GM19452 (cell line): ENCODE measurements at regions not wholly inside any gene's neighbourhood (a gene's known extent, or its start where the extent isn't known, plus 50 kb on each side); places are given as distances from the start of the nearest gene placed in this dataset.

ENCODE experiments used
- ATAC-seq: cut with Tn5 transposase; IDR thresholded peaks from one replicate; pipeline ENCODE4 v1.9.1; 2021; ENCODE audit not compliant: unreplicated experiment

DNA sequence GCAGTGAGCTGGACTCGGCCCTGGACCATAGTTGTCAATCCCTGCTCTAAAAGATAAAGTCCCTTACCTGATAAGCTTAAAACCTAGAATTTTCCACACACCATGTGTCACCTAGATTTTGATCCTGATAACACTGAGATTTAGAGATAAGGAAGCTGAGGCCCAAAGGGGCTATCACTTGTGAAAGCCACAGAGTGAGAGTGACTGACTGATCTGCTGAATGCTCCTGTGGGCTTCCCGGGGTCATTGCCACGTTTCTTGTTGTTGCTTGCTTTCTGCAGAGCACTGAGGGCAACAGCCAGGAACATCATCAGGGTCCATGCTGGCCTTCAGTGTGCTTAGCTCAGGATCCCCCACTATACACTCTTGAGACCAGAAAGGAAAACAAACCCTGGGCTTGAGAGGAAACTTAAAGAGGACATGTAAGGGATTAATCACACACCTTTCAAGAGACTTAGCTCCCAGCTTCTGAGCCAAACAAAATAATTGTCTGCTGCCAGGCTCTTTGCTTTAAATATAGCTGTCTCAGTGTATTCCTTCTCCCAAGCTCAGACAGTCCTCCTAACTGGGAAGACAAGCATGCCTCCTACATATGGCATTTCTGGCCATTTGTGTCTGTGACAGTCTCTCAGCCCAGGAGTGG is 82.6 kb upstream of the ARHGAP5 start:
- no peak for ATAC-seq

DNA sequence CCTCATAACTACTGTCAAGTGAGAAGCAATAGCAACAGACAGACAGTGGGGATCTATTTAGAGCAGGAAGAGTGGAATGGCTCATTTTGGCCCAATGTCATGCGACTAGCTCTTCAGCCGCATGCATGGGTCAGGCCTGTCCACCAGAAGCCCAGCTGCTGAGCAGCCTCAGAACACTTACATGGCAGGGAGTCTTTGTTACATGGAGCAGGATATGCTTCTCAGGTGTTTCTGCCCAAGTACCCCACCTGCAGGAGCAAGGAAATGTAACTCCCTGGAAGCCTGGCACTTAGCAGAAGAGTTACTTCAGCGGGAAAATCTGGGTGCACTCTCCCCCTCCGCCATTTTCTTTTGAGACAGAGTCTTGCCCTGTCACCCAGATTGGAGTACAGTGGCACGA is 73.5 kb upstream of the ARHGAP5 start:
- ATAC-seq: no peak

DNA sequence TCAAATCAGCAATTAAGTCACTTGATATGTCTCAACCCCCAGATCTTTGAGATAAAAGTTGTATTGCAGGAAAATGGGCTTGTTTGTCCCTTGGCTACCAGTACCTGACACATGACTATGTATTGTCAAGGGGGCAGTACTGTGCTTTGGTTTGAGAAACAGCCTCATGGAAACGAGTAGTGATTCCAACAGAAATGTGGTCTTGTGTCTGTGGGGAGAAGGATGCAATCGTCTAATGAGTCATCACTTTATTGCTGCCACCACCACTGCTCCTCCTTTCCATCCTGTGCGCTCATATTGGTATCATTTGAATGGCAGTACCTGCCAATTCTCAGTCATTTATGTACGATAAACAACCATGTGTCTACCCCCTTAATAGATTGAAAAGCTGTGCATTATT is 72.8 kb upstream of the ARHGAP5 start:
- no peak for ATAC-seq

DNA sequence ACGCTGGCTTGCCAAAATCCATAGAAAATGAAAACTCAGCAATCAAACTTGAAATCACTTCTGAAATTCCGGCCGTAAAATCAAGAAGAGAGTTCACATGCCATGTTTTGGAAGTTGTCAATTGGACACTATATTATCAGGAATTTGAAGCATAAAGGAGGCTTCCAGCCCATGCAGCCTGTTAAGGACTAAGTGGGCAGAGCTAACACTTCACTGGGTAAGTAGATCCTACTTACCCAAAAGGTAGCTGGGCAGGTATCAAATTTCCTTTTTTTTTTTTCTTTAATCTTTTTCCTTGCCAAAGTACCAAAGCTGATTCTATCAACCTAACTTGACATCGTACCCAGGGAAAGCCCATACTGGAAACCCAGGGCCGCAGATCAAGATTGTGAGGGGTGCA is 71.5 kb upstream of the ARHGAP5 start:
- no peak for ATAC-seq

DNA sequence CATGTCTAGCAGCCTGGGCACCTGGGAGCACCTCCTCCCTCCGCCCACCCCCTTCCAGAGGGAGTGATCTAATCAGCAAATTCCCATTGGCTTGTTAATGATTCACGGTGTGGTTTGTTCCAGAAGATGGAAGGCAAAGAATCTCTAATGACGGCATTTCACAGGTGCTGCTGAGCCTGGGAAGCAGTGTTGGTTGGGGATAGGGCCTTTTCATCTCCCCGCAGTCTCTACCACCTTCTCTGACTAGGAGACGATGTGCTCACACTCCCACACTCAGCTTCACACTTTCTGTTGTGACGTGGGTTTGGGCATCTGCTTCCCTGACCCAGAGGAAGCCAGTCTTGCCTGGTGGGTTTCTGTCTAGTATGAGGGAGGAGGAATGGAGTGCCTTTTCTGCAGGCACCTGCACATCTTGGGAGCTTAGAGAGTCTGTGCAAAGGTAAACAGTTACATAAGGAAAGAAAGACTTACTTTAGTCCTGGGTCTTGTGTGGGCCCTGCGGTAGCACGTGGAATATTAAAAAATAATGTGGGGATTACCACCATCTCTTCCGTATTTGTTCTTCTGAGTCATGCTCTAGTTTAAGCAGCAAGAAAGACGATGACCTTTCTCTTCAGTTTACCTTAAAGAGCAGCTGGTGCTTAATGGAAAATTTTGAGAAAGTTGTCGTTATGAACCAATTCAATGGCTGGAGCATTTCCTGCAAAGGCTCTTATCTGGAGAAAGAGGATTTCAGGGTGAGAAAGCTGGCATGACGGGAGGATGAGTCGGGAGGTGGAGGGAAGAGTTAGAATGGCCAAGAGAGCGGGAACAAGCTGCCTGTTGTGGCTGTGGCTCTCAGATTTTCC is 70.6 kb upstream of the ARHGAP5 start:
- no peak for ATAC-seq

DNA sequence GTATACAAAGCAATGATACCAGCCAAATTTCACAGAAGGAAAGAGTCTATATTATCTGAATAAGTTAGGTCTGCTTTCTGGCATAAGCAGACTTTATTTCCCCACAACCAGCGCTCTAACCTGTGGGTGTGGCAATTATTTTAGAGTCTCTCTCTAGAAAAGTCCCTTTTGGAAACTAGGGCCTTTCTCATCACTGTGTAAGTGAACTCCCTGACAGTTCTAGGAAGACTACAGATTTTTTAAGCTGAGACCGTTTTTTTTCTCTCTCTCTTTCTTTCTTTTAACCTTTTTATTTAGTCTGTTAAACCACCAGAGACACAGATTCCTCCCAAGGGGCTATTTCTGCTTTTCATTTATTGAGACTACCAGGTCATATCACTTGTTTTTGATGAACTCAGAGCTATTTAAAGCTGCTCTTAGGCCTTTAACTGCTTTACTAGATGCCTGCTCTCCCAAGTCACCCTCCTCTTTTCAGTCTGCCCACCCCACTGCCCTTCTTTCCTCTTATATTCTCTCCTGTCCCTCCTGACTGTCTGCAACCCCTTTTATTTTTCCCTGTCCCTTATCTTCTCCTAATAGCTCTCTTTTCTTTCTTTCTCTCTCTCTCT is 69.2 kb upstream of the ARHGAP5 start:
- ATAC-seq: no peak

DNA sequence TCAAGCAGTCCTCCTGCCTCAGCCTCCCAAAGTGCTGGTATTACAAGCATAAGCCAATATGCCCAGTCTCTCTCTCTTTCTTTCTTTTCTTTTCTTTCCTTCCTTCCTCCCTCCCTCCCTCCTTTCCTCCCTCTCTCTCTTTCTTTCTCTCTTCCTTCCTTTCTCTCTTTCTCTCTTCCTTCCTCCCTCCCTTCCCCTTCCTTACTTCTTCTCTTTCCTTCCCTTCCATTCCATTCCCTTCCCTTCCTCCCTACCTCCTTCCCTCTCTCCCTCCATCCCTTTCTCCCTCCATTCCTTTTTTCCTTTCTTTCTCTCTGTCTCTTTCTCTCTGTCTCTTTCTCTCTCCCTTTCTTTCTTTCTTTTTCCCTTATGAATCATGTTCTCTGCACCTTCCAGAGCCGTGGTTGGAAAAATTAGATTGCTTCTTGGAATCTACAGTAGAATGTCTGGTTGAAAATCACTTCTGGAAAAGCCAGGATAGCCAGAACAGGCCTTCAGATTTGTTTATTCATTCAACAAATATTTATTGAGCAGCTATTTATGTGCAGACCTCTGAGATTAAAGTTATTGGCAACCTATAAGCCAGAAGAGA is 68.4 kb upstream of the ARHGAP5 start:
- no peak for ATAC-seq

DNA sequence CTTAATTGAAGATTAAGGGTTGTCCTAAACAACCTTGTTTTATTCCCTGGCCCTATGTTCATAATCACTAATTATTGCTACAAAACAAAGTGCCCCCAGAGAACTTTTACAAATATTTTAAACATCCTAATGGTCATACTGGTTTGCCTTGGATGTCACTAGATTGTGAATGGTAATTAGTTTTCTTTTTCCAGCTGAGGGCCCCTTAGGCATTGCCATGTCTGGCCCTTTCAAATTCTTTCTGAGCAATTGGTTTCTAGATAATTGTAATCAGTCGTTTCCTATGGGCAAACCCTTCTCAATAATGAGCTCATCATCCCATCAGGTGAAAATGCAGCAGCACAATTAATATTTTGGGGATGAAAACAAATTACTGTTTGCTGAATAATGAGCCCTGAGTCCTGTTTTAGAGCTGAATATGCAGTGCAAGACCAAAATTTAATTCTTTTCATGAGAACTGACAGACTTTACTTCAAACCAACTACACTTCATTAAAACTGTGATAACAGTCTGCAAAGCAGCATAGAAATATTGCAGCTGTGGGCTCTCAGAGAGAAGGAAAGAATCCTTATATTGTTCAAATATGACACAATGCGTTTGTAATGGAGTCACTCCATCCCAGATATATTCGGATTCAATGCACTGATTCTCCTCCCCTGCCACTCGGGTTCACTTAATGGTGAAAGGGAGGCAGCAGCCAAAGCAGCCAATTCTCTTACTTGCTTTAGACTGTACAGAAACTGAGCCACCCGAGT is 67.7 kb upstream of the ARHGAP5 start:
- ATAC-seq: no peak

DNA sequence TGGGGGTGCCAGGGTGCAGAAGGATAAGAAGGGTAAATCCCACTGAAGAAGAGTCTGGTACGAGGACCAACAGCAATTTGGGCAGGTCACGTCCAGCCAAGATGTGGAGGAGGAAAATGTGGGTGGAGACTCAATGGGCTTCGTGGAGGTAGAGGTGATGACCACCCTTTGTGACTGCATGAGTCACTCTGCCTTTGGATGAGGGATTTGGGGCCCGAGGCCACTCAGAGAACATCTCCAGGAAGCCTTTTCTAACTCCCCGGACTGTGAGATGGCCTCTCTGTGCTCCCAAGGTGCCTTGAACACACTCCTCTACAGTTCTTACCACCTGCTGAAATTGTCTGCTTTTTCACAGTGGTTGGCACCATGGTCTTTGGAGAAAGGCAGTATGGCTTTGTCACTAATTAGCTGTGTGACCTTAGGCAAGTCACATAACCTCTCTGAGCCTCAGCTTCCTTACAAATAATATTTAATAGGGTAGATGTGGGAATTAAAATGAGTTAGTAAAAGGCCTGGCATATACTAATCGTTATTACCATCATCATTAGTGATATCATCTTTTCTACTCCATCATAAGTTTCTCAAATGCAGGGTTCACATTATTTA is 67.0 kb upstream of the ARHGAP5 start:
- no peak for ATAC-seq

DNA sequence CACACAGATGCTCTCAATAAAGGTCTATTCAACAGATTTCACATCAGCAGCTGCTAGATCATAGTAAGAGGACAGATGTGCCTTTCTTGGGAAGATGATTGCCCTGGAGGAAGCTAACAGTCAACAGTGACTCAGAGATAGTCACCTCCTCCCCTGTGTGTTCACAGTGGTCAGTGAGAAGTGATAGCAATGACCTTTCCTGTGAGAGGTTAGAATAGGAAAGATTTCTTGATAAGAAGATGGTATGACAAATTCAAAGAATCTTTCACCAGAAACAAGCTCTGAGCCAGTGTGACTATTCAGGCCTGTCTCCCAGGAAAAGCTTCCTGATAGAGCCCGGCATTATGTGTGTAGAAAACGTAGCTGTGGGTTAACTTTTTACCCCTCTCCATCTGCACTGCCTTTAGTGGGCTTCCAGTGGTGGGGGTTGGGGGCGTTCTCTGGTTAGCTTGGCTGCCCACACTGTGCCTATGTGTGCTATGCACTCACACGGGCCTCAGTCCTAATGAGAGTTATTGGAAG is 66.4 kb upstream of the ARHGAP5 start:
- no peak for ATAC-seq

DNA sequence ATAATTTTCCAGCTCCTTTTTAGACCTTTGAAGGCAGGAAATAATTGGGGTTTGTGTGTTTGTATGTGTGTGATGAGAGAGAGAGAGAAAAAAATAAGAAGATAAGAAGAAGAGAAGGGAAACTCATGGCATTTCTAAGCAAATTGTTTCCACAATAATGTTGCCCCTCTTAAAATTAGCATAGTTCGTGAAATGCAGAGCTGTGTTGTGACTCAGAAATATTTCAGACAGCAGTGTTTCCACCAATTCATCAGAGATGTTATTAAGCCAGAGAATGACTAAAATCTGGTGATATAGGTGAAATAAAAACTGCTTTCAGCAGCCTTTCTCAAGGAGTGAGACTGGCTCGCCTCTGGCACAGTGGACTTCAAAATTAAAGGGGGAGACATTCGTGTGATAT is 65.9 kb upstream of the ARHGAP5 start:
- no peak for ATAC-seq

DNA sequence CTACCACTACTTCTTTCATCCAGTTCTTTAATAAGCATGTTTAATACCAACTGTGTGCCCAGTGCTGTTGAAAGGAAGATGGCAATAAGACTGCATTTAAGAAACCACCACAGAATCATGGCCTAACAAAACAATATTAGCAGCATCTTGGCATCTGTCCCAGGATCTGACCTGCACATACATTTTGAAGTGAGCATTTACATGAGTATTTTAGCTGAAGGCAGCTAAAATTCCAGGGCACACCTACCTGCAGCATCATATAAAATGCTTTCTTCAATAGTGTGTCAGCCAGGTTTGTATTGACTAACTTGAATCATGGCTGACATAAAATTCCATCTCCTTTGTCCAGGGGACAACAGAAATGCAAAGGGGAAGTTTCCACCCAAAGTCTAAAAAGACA is 65.0 kb upstream of the ARHGAP5 start:
- ATAC-seq: no peak

DNA sequence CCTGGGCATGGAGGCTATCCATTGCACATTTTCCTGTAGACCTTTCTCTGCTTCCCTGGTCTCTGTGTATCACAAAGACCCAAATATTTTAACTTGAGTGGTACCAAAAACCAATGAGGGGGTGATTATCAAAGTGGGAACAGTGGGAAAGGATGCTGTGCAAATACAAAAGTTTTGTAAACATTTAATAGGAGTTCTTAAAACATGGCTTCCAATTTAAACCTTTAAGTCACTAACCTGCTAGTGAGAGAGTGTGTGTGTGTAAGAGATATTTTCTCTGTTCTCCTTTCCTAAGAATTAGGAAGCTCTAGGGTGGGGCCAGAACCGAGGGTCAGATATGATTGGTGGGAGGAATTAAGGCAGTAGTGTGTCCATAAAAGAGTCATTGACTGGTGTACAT is 64.5 kb upstream of the ARHGAP5 start:
- ATAC-seq: no peak

DNA sequence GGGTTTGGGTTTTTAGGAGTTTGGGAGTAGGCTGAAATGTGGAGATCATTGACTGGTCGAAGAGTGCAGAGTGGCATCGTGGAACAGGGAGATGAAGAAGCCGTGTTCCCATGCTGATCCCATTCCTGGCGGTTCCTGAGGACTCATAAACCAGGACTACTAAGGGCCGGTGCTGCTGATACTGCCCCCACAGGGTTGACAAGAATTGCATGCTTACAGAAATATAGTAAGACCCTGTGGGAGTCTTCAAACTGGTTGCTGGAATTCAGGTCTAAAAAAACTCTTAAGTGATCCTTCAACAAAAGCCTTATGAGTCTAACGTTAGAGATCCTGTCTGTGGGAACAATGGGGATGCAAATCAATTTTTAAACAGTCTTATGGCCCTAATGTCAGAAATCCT is 64.0 kb upstream of the ARHGAP5 start:
- no peak for ATAC-seq

DNA sequence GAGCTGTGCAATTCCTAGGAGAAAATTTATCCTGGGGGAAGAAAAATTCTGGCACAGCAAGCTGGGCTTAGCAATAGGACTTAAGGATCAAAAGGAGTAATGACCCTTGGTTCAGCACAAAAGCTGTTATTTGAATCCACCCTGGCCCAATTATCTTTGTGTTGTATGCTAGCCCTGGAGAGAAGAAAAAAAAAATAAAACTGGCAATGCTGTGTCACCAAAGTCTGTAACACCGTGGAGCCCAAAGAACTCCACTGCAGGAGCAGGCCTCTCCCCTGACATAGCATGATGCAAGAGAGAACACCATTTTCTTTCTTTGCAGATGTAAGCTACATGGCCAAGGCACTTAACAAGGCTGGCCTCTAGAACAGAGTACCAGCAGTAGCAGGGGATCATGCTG is 63.0 kb upstream of the ARHGAP5 start:
- ATAC-seq: no peak

DNA sequence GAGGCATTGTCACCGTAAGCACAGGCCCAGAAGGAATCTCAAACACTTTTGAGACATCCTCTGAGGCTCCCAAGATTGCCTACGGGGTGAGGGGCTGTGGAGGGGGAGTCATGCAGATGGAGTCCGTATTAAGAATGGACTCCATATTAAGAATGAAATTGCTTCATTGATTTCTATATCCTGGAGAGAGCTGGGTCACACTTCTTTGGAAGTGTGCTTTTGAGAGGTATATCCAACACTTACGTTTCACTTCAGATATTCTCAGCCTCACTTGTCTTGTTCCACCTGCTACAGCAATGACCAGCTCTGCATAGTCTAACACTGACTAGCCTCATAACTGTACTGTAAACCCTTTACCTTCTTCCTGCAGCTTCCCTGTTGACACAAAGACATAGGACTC is 62.6 kb upstream of the ARHGAP5 start:
- ATAC-seq: no peak

DNA sequence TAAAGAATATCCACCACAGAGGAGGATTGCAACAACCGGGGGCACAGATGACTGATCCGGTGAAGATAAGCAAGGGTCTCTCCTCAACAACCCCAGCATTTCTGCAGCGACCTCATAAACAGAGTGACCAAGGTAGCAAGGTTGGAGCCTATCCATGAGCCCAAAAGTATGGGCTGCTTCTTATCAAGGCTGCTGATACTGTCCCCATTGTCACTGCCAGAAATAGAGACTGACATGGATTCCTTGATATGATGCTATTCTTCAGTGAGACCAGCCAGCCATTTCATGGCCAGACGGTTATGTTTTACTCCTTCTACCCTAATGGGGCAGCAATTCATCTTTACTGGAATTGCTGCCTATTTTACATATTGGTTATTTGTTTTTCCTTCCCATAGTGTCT is 61.9 kb upstream of the ARHGAP5 start:
- no peak for ATAC-seq

DNA sequence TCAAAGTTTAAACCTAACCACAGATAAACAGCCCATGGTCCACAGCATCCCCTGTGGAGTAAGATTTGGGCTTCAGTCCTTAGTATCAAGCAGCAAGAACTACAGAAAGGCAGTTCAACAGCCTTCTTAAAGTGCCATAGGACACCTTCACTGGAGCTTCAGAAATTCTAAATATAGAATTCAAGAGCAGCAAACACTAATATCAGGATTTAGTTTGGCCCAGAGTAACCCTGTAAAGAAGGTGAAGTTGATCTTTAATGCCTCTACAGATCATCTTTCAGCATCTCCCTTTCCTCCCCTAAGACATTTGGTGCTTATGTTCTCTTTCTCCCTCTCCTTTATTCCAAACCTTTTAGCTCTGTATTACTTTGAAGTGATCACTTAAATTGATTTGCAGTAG is 59.5 kb upstream of the ARHGAP5 start:
- ATAC-seq: no peak

DNA sequence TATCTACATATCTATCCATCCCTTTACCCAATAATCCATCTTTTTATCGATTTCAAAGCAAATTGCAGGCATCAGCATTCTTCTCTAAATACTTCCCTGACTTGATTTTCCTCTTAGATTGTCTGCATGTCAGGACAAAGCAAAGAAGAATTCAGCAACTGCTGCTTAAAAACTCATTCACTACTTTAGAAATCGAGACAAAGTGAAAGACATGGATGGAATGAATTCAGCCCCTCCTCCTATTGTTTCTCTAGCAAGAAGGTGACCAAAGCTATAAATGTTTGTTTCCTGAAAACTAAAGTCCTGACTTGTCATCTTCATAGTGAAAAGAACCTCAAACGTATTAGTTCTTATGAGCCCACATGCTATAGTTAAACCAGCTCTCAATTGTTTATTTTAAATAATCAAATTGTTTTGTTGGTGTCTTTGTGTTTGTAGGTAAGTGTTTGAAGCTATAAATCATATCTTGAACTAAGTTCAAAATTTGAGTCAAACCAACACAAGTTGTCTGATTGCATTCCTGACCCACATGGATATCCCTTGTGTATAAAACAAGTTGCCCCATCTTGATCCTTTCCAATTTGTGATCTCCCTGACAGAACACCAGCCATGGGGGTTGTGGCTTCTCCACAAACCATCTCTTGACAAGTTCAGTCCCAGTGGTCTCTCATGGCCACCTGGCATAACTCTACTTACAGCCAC is 58.6 kb upstream of the ARHGAP5 start:
- ATAC-seq: no peak

DNA sequence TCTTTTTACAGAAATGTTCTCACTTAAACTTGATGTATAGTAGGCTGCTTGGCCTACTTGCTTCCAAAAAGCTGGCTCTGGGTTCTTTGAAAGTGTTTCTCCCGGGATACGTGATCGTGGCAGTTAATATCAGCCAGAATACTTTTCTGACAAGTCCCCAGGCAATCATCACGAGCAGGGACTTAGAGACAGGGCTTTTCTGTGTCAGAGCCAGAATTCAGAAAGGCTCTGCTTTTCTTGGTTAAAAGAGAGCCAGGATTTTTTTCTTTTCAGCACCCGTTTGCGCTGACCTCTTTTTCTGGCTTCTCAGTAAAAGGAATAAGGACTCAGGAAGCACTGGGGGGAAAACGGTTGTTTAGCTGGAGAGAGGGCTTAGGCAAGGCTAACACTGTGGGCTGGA is 57.8 kb upstream of the ARHGAP5 start:
- no peak for ATAC-seq
